Endothelial cell of hepatic sinusoid (primary cell): ENCODE measurements at regions not wholly inside any gene's neighbourhood (a gene's known extent, or its start where the extent isn't known, plus 50 kb on each side); places are given as distances from the start of the nearest gene placed in this dataset.
"Not testable (repeated sequence)": the region's sequence is repeated elsewhere in the genome, so short reads cannot be mapped to it uniquely, and the experiment has no call there.

Experiments
- in situ Hi-C: cut with HindIII; loops from 2 replicates; pipeline ENCODE4 v1.10.0; 2017; ENCODE audit warnings: low sequenced_read_pairs

GRCh38 chr3:137820366-137820765 lies 56.3 kb downstream of the SOX14 start:
- in situ Hi-C loops, result no loop called here

GRCh38 chr3:137835096-137835495 lies 71.0 kb downstream of the SOX14 start:
- in situ Hi-C loops, result no loop called here

- in situ Hi-C loops, result no loop called here
These were observed 81.1 kb downstream of the SOX14 start for GRCh38 chr3:137845194-137845593.

- in situ Hi-C loops, result no loop called here
These were observed 81.6 kb downstream of the SOX14 start for GRCh38 chr3:137845666-137846065.

GRCh38 chr3:137852391-137852830 lies 88.3 kb downstream of the SOX14 start:
- in situ Hi-C loops, result no loop called here

- in situ Hi-C loops, result no loop called here
These were observed 90.6 kb downstream of the SOX14 start for GRCh38 chr3:137854533-137855261.

GRCh38 chr3:137866001-137866400 lies 101.9 kb downstream of the SOX14 start:
- in situ Hi-C loops, result no loop called here

- in situ Hi-C loops, result no loop called here
These were observed 102.8 kb downstream of the SOX14 start for GRCh38 chr3:137866933-137867332.

GRCh38 chr3:137867611-137868010 lies 103.5 kb downstream of the SOX14 start:
- in situ Hi-C loops, result no loop called here

GRCh38 chr3:137869022-137869421 lies 104.9 kb downstream of the SOX14 start:
- in situ Hi-C loops, result no loop called here

GRCh38 chr3:137872589-137872988 lies 108.5 kb downstream of the SOX14 start:
- in situ Hi-C loops, result not testable (repeated sequence)

- in situ Hi-C loops, result not testable (repeated sequence)
These were observed 113.1 kb upstream of the CLDN18 start for GRCh38 chr3:137896842-137897241.

- in situ Hi-C loops, result no loop called here
These were observed 102.8 kb upstream of the CLDN18 start for GRCh38 chr3:137906985-137907649.

- in situ Hi-C loops, result no loop called here
These were observed 85.3 kb upstream of the CLDN18 start for GRCh38 chr3:137924628-137925027.

- in situ Hi-C loops, result no loop called here
These were observed 84.9 kb upstream of the CLDN18 start for GRCh38 chr3:137925080-137925479.

- in situ Hi-C loops, result no loop called here
These were observed 83.0 kb upstream of the CLDN18 start for GRCh38 chr3:137926991-137927390.

GRCh38 chr3:137930976-137931375 lies 79.0 kb upstream of the CLDN18 start:
- in situ Hi-C loops, result no loop called here

GRCh38 chr3:137938876-137939275 lies 71.1 kb upstream of the CLDN18 start:
- in situ Hi-C loops, result no loop called here

GRCh38 chr3:137944593-137944992 lies 65.4 kb upstream of the CLDN18 start:
- in situ Hi-C loops, result no loop called here

- in situ Hi-C loops, result no loop called here
These were observed 63.5 kb upstream of the CLDN18 start for GRCh38 chr3:137946356-137946973.

- in situ Hi-C loops, result no loop called here
These were observed 62.8 kb upstream of the CLDN18 start for GRCh38 chr3:137947117-137947516.
